ENCODE measurements at regions not wholly inside any gene's neighbourhood (a gene's known extent, or its start where the extent isn't known, plus 50 kb on each side); places are given as distances from the start of the nearest gene placed in this dataset.
A peak's percentile ranks its signal among the peaks of the same experiment; 100 is the strongest.

DNA sequence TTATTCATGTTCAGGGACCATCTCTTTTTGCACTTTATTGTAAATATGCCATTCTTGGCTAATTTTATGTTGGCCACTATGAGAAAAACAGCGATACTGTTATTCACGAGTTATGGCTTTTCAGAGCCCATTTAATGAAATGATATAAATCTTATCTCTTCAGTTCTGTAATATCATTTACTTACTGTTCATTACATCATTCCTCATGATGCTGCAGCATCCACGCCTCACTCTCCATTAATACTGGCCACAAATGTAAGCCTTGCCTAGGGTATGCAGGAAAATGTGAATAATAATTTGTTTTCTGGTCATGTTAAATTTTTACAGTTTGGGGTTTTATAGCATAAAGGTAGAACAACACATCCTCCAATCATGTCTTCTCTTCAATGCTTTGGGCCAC is 639.6 kb downstream of the SMARCA1 start:
- Histone ChIP-seq H3K27me3 (no peaks in the 10 kb centered on the region), H3K9me3 (no peaks in the 10 kb centered on the region), H3K36me3 (no peaks in the 10 kb centered on the region), H3K27ac (no peak overlapping the region), H3K4me3 (no peak overlapping the region), H3K4me1 (no peaks in the 10 kb centered on the region)
- intact Hi-C loops (cut with DNase I; ENCODE audit: low total_unique reads) = no loop called here
- 75 to 94% (median 91%) methylated on average over 3 of the region's 3 CpGs for WGBS, 5 donors
- TF ChIP-seq POLR2AphosphoS5 (IDR thresholded peaks at IDR 0.05) (no peak), POLR2A (IDR thresholded peaks at IDR 0.05) (no peak), EP300 (IDR thresholded peaks at IDR 0.05) (no peak)
- TF ChIP-seq, protein P1, sequence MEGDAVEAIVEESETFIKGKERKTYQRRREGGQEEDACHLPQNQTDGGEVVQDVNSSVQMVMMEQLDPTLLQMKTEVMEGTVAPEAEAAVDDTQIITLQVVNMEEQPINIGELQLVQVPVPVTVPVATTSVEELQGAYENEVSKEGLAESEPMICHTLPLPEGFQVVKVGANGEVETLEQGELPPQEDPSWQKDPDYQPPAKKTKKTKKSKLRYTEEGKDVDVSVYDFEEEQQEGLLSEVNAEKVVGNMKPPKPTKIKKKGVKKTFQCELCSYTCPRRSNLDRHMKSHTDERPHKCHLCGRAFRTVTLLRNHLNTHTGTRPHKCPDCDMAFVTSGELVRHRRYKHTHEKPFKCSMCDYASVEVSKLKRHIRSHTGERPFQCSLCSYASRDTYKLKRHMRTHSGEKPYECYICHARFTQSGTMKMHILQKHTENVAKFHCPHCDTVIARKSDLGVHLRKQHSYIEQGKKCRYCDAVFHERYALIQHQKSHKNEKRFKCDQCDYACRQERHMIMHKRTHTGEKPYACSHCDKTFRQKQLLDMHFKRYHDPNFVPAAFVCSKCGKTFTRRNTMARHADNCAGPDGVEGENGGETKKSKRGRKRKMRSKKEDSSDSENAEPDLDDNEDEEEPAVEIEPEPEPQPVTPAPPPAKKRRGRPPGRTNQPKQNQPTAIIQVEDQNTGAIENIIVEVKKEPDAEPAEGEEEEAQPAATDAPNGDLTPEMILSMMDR (IDR thresholded peaks at IDR 0.05) = no peak
- DNase-seq = no peak

DNA sequence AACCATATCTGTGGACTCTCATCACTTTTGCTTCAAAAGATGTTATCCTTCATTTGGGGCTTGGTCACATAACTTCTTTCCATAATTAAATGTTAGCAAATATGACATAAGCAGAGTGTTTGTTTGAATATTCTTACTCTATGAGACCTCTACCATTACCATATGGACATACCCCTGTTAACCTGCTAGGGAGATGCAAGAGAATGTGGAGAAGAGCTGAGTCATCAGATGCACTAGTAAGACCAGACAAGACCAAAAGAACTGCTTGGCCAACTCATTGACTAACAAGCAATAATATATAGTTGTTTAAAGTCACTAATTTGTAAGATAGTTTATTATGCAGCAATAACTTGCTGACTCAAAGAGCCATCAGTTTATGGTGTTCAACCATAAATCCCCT is 652.9 kb downstream of the SMARCA1 start:
- no peaks in the 10 kb centered on the region for H3K9me3 ChIP-seq
- no peak for DNase-seq
- TF ChIP-seq POLR2AphosphoS5 (IDR thresholded peaks at IDR 0.05) (no peak), POLR2A (IDR thresholded peaks at IDR 0.05) (no peak), EP300 (IDR thresholded peaks at IDR 0.05) (no peak)
- TF ChIP-seq, protein P1 (IDR thresholded peaks at IDR 0.05) = no peak
- no peak overlapping the region for H3K27ac ChIP-seq
- H3K4me1 ChIP-seq = no peaks in the 10 kb centered on the region
- H3K36me3 ChIP-seq = no peaks in the 10 kb centered on the region
- no peak overlapping the region for H3K4me3 ChIP-seq
- H3K27me3 ChIP-seq = no peaks in the 10 kb centered on the region
- intact Hi-C loops (cut with DNase I; ENCODE audit: low total_unique reads) = no loop called here

GRCh38 chrX:128862557-128862956 is 660.7 kb downstream of the SMARCA1 start:
- TF ChIP-seq POLR2AphosphoS5 (IDR thresholded peaks at IDR 0.05) = no peak
- no peak for TF ChIP-seq POLR2A (IDR thresholded peaks at IDR 0.05)
- no peak for TF ChIP-seq EP300 (IDR thresholded peaks at IDR 0.05)
- TF ChIP-seq, protein P1 (IDR thresholded peaks at IDR 0.05) = no peak
- 73 to 83% (median 81%) methylated on average over 2 of the region's 2 CpGs for WGBS, 5 donors
- H3K27ac ChIP-seq = no peak overlapping the region
- DNase-seq = no peak
- intact Hi-C loops (cut with DNase I; ENCODE audit: low total_unique reads) = no loop called here
- H3K27me3 ChIP-seq = no peaks in the 10 kb centered on the region
- H3K9me3 ChIP-seq = no peaks in the 10 kb centered on the region
- no peak overlapping the region for H3K4me3 ChIP-seq
- no peaks in the 10 kb centered on the region for H3K4me1 ChIP-seq
- no peaks in the 10 kb centered on the region for H3K36me3 ChIP-seq

DNA sequence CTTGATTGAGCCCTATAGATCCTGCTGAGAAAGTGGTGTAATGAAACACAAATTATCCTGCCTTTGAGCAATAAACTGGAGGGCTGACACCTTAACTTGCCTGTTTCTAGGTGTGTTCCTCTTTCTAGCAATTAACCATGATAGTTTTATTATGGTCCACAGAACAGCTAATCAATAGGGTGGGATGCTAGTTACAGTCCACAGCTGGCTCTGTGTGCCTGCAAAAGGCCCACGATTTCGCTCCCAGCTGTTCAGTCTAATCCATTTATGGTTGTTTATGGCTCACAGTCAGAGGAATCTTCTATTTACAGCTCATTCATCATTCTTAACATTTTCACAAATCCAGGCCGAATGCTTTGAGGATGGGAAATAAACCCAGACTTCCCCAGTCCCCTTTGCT is 674.9 kb downstream of the SMARCA1 start:
- WGBS, 5 donors = 51 to 75% (median 61%) methylated on average over 3 of the region's 3 CpGs
- peaks cover 0 to 1% (median 0%) of the 10 kb centered on the region in 4 donors for H3K9me3 ChIP-seq
- H3K27me3 ChIP-seq = no peaks in the 10 kb centered on the region
- no peaks in the 10 kb centered on the region for H3K36me3 ChIP-seq
- H3K4me1 ChIP-seq = no peaks in the 10 kb centered on the region
- H3K4me3 ChIP-seq = no peak overlapping the region
- TF ChIP-seq POLR2AphosphoS5 (IDR thresholded peaks at IDR 0.05) (no peak), EP300 (IDR thresholded peaks at IDR 0.05) (no peak), POLR2A (IDR thresholded peaks at IDR 0.05) (no peak)
- TF ChIP-seq, protein P1 (IDR thresholded peaks at IDR 0.05) = no peak
- intact Hi-C loops (cut with DNase I; ENCODE audit: low total_unique reads) = no loop called here
- DNase-seq = peak in 1 of 2 donors; percentile 4
- no peak overlapping the region for H3K27ac ChIP-seq

Measured in stomach (tissue), 8 donors.